ENCODE measurements at regions not wholly inside any gene's neighbourhood (a gene's known extent, or its start where the extent isn't known, plus 50 kb on each side); places are given as distances from the start of the nearest gene placed in this dataset.

GRCh38 chr1:116851846-116852245, 57.9 kb upstream of the PTGFRN start:
- Histone ChIP-seq H3K27me3 (ENCODE audit: low read depth) (no peaks in the 10 kb centered on the region), H3K9me3 (replicated peaks) (no peaks in the 10 kb centered on the region), H3K36me3 (no peaks in the 10 kb centered on the region), H3K27ac (replicated peaks) (no peak overlapping the region), H3K4me3 (no peak overlapping the region), H3K4me1 (peaks cover 19% of the 10 kb centered on the region)
- TF ChIP-seq CTCF (IDR thresholded peaks at IDR 0.05; ENCODE audit: borderline replicate concordance): no peak
- intact Hi-C loops (cut with micrococcal nuclease): loop anchor here (5.0 kb wide), 1 partner anchor 205 kb away; no protein-coding TSS in a partner anchor
- no peak for DNase-seq

DNA sequence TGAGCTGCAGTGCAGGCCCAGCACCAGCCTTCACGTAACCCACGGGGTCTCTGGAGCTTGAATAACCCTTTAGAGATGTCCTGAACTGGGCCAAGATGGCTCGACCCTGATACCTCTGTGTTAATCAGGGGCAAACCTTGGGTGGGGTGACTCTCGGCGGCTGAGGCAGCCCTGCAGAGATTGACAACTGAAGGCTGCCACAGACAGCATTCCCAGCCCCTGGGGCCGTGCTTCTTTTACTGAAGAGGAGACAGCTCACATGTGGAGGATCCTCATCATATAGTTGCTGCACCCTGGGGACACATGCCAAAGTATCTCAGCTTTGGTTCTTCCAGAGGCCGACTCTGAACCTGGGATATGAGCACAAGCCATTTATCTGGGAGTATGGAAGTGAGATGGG, 57.3 kb upstream of the PTGFRN start:
- TF ChIP-seq CTCF (IDR thresholded peaks at IDR 0.05; ENCODE audit: borderline replicate concordance): no peak
- no peak overlapping the region for H3K4me3 ChIP-seq
- H3K27me3 ChIP-seq (ENCODE audit: low read depth): no peaks in the 10 kb centered on the region
- H3K27ac ChIP-seq (replicated peaks): no peak overlapping the region
- no peaks in the 10 kb centered on the region for H3K36me3 ChIP-seq
- DNase-seq: no peak
- peaks cover 19% of the 10 kb centered on the region for H3K4me1 ChIP-seq
- intact Hi-C loops (cut with micrococcal nuclease): loop anchor here (5.0 kb wide), 1 partner anchor 205 kb away; no protein-coding TSS in a partner anchor
- H3K9me3 ChIP-seq (replicated peaks): no peaks in the 10 kb centered on the region

GRCh38 chr1:116852910-116853309, 56.8 kb upstream of the PTGFRN start:
- intact Hi-C loops (cut with micrococcal nuclease): loop anchor here (5.0 kb wide), 1 partner anchor 204 kb away; no protein-coding TSS in a partner anchor
- DNase-seq: no peak
- H3K4me1 ChIP-seq: peaks cover 19% of the 10 kb centered on the region
- no peaks in the 10 kb centered on the region for H3K36me3 ChIP-seq
- no peaks in the 10 kb centered on the region for H3K9me3 ChIP-seq (replicated peaks)
- H3K27ac ChIP-seq (replicated peaks): no peak overlapping the region
- no peaks in the 10 kb centered on the region for H3K27me3 ChIP-seq (ENCODE audit: low read depth)
- H3K4me3 ChIP-seq: no peak overlapping the region
- no peak for TF ChIP-seq CTCF (IDR thresholded peaks at IDR 0.05; ENCODE audit: borderline replicate concordance)

DNA sequence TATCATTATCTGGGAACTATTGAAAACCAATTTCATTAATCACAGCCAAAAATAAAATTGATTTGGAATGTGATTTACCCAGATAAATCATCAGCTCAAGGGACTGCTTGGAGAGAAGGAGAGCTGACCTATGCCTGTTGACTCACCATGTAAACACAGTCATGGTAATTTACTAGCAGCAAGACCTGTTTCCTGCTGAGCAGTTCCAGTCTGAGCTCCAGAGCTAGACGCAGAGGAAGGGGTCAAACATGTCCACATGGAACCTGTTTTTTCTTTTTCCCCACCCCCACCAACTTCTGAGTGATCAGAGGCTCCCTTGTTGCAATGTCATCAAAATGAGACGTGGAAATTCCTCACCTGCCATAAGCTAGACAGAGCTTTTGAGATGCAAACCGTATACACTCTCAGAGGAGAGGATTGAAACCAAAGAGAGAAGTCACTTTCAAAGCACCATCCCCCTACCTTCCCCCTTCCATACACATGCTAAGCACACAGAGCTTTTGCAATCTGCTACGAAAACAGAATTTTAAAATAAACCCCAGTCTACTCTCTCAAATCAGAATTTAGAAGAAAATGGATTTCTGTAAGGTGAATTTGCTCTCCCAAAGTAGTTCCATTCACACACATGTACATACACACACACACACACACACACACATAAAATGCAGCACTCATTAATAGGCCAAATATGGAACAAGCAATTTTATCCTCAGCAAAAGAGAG, 55.9 kb upstream of the PTGFRN start:
- Histone ChIP-seq H3K27ac (replicated peaks) (no peak overlapping the region), H3K9me3 (replicated peaks) (no peaks in the 10 kb centered on the region), H3K4me3 (no peak overlapping the region), H3K36me3 (no peaks in the 10 kb centered on the region), H3K4me1 (peaks cover 19% of the 10 kb centered on the region), H3K27me3 (ENCODE audit: low read depth) (no peaks in the 10 kb centered on the region)
- intact Hi-C loops (cut with micrococcal nuclease): loop anchor here (5.0 kb wide), 1 partner anchor 203 kb away; no protein-coding TSS in a partner anchor
- DNase-seq: no peak
- no peak for TF ChIP-seq CTCF (IDR thresholded peaks at IDR 0.05; ENCODE audit: borderline replicate concordance)

- H3K4me3 ChIP-seq: no peak overlapping the region
- H3K27ac ChIP-seq (replicated peaks): peak overlapping the region; percentile 44
- intact Hi-C loops (cut with micrococcal nuclease): loop anchor here (5.0 kb wide), 1 partner anchor 203 kb away; no protein-coding TSS in a partner anchor
- DNase-seq: no peak
- TF ChIP-seq CTCF (IDR thresholded peaks at IDR 0.05; ENCODE audit: borderline replicate concordance): peak; percentile 46
- no peaks in the 10 kb centered on the region for H3K27me3 ChIP-seq (ENCODE audit: low read depth)
- peaks cover 19% of the 10 kb centered on the region for H3K4me1 ChIP-seq
- H3K9me3 ChIP-seq (replicated peaks): no peaks in the 10 kb centered on the region
- no peaks in the 10 kb centered on the region for H3K36me3 ChIP-seq
These were observed 55.4 kb upstream of the PTGFRN start for GRCh38 chr1:116854403-116854690.

All from left ventricle myocardium inferior (tissue), 1 donor.